ENCODE measurements at regions not wholly inside any gene's neighbourhood (a gene's known extent, or its start where the extent isn't known, plus 50 kb on each side); places are given as distances from the start of the nearest gene placed in this dataset.

GRCh38 chr21:20942523-20942922, 55.7 kb upstream of the NCAM2 start:
- H3K4me1 ChIP-seq (ENCODE audit: insufficient read depth, low read length), result no peaks in the 10 kb centered on the region
- TF ChIP-seq, protein P1, sequence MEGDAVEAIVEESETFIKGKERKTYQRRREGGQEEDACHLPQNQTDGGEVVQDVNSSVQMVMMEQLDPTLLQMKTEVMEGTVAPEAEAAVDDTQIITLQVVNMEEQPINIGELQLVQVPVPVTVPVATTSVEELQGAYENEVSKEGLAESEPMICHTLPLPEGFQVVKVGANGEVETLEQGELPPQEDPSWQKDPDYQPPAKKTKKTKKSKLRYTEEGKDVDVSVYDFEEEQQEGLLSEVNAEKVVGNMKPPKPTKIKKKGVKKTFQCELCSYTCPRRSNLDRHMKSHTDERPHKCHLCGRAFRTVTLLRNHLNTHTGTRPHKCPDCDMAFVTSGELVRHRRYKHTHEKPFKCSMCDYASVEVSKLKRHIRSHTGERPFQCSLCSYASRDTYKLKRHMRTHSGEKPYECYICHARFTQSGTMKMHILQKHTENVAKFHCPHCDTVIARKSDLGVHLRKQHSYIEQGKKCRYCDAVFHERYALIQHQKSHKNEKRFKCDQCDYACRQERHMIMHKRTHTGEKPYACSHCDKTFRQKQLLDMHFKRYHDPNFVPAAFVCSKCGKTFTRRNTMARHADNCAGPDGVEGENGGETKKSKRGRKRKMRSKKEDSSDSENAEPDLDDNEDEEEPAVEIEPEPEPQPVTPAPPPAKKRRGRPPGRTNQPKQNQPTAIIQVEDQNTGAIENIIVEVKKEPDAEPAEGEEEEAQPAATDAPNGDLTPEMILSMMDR (IDR thresholded peaks at IDR 0.05; ENCODE audit: borderline replicate concordance, extremely low read depth, low read length, poor library complexity, severe bottlenecking), result no peak
- TF ChIP-seq EZH2 (IDR thresholded peaks at IDR 0.05; ENCODE audit: borderline replicate concordance, low read depth, low read length, severe bottlenecking), result no peak
- ATAC-seq (ENCODE audit: insufficient read depth, low read depth), result no peak

GRCh38 chr21:20943561-20943997, 54.6 kb upstream of the NCAM2 start:
- no peaks in the 10 kb centered on the region for H3K36me3 ChIP-seq (ENCODE audit: insufficient read depth, low read length)
- no peaks in the 10 kb centered on the region for H3K27me3 ChIP-seq (ENCODE audit: insufficient read depth, low read length, poor library complexity)
- ATAC-seq (ENCODE audit: insufficient read depth, low read depth) (no peak), DNase-seq (no peak)
- H3K79me2 ChIP-seq (ENCODE audit: insufficient read depth, low read length), result no peaks in the 10 kb centered on the region
- no peak for TF ChIP-seq EZH2 (IDR thresholded peaks at IDR 0.05; ENCODE audit: borderline replicate concordance, low read depth, low read length, severe bottlenecking)
- TF ChIP-seq, protein P1 (IDR thresholded peaks at IDR 0.05; ENCODE audit: borderline replicate concordance, extremely low read depth, low read length, poor library complexity, severe bottlenecking), result no peak
- no peaks in the 10 kb centered on the region for H3K9me3 ChIP-seq (ENCODE audit: insufficient read depth, low read length, severe bottlenecking)
- no peak overlapping the region for H3K4me2 ChIP-seq (ENCODE audit: insufficient read depth, low read length)
- H3K27ac ChIP-seq (ENCODE audit: low read length), result no peak overlapping the region
- H2AFZ ChIP-seq (ENCODE audit: low read depth, low read length), result no peak overlapping the region
- H4K20me1 ChIP-seq (ENCODE audit: insufficient read depth, low read length), result no peaks in the 10 kb centered on the region
- H3K9ac ChIP-seq (ENCODE audit: low read depth, low read length), result no peak overlapping the region
- no peaks in the 10 kb centered on the region for H3K4me1 ChIP-seq (ENCODE audit: insufficient read depth, low read length)
- H3K4me3 ChIP-seq (ENCODE audit: low read depth in 1 of 2, low read length in 2 of 2), result no peak overlapping the region

More at GRCh38 chr21:20942523-20942922, 55.7 kb upstream of the NCAM2 start:
- no peak for DNase-seq
- H3K79me2 ChIP-seq (ENCODE audit: insufficient read depth, low read length), result no peaks in the 10 kb centered on the region
- no peak overlapping the region for H2AFZ ChIP-seq (ENCODE audit: low read depth, low read length)
- no peaks in the 10 kb centered on the region for H4K20me1 ChIP-seq (ENCODE audit: insufficient read depth, low read length)
- H3K27ac ChIP-seq (ENCODE audit: low read length), result no peak overlapping the region
- H3K9me3 ChIP-seq (ENCODE audit: insufficient read depth, low read length, severe bottlenecking), result no peaks in the 10 kb centered on the region
- no peaks in the 10 kb centered on the region for H3K36me3 ChIP-seq (ENCODE audit: insufficient read depth, low read length)
- no peak overlapping the region for H3K4me2 ChIP-seq (ENCODE audit: insufficient read depth, low read length)
- no peaks in the 10 kb centered on the region for H3K27me3 ChIP-seq (ENCODE audit: insufficient read depth, low read length, poor library complexity)
- no peak overlapping the region for H3K9ac ChIP-seq (ENCODE audit: low read depth, low read length)
- no peak overlapping the region for H3K4me3 ChIP-seq (ENCODE audit: low read depth in 1 of 2, low read length in 2 of 2)

GRCh38 chr21:20944139-20944538, 54.1 kb upstream of the NCAM2 start:
- Histone ChIP-seq H3K79me2 (ENCODE audit: insufficient read depth, low read length) (no peaks in the 10 kb centered on the region), H3K4me2 (ENCODE audit: insufficient read depth, low read length) (no peak overlapping the region), H3K4me1 (ENCODE audit: insufficient read depth, low read length) (no peaks in the 10 kb centered on the region), H2AFZ (ENCODE audit: low read depth, low read length) (no peak overlapping the region), H3K27me3 (ENCODE audit: insufficient read depth, low read length, poor library complexity) (no peaks in the 10 kb centered on the region), H3K9me3 (ENCODE audit: insufficient read depth, low read length, severe bottlenecking) (no peaks in the 10 kb centered on the region), H3K9ac (ENCODE audit: low read depth, low read length) (no peak overlapping the region), H3K36me3 (ENCODE audit: insufficient read depth, low read length) (no peaks in the 10 kb centered on the region), H4K20me1 (ENCODE audit: insufficient read depth, low read length) (no peaks in the 10 kb centered on the region), H3K27ac (ENCODE audit: low read length) (no peak overlapping the region), H3K4me3 (ENCODE audit: low read depth in 1 of 2, low read length in 2 of 2) (no peak overlapping the region)
- DNase-seq (no peak), ATAC-seq (ENCODE audit: insufficient read depth, low read depth) (no peak)
- no peak for TF ChIP-seq EZH2 (IDR thresholded peaks at IDR 0.05; ENCODE audit: borderline replicate concordance, low read depth, low read length, severe bottlenecking)
- TF ChIP-seq, protein P1 (IDR thresholded peaks at IDR 0.05; ENCODE audit: borderline replicate concordance, extremely low read depth, low read length, poor library complexity, severe bottlenecking), result no peak

GRCh38 chr21:20946701-20947100, 51.5 kb upstream of the NCAM2 start:
- DNase-seq, result no peak
- H3K9me3 ChIP-seq (ENCODE audit: insufficient read depth, low read length, severe bottlenecking), result no peaks in the 10 kb centered on the region

More at GRCh38 chr21:20946701-20947100, 51.5 kb upstream of the NCAM2 start:
- Histone ChIP-seq H3K4me2 (ENCODE audit: insufficient read depth, low read length) (no peak overlapping the region), H3K4me3 (ENCODE audit: low read depth in 1 of 2, low read length in 2 of 2) (no peak overlapping the region), H3K4me1 (ENCODE audit: insufficient read depth, low read length) (no peaks in the 10 kb centered on the region), H3K36me3 (ENCODE audit: insufficient read depth, low read length) (no peaks in the 10 kb centered on the region), H2AFZ (ENCODE audit: low read depth, low read length) (no peak overlapping the region), H3K27ac (ENCODE audit: low read length) (no peak overlapping the region), H3K27me3 (ENCODE audit: insufficient read depth, low read length, poor library complexity) (no peaks in the 10 kb centered on the region), H3K79me2 (ENCODE audit: insufficient read depth, low read length) (no peaks in the 10 kb centered on the region), H4K20me1 (ENCODE audit: insufficient read depth, low read length) (no peaks in the 10 kb centered on the region), H3K9ac (ENCODE audit: low read depth, low read length) (no peak overlapping the region)
- no peak for ATAC-seq (ENCODE audit: insufficient read depth, low read depth)
- no peak for TF ChIP-seq EZH2 (IDR thresholded peaks at IDR 0.05; ENCODE audit: borderline replicate concordance, low read depth, low read length, severe bottlenecking)
- TF ChIP-seq, protein P1 (IDR thresholded peaks at IDR 0.05; ENCODE audit: borderline replicate concordance, extremely low read depth, low read length, poor library complexity, severe bottlenecking), result no peak

All from DND-41 (cell line).